NK-92 treated with Interleukin-12 subunit alpha and Interleukin-12 subunit beta, amount 100 ng/mL, for 24 hours (cell line): ENCODE measurements at regions not wholly inside any gene's neighbourhood (a gene's known extent, or its start where the extent isn't known, plus 50 kb on each side); places are given as distances from the start of the nearest gene placed in this dataset.
A peak's percentile ranks its signal among the peaks of the same experiment; 100 is the strongest.
"Not testable (repeated sequence)": the region's sequence is repeated elsewhere in the genome, so short reads cannot be mapped to it uniquely, and the experiment has no call there.

Source experiments
- DNase-seq: peaks from one replicate; lab custom pipeline; 2025; lab: John Stamatoyannopoulos, UW

GRCh38 chr12:93080452-93080851 is 151.4 kb upstream of the EEA1 start:
- no peak for DNase-seq

DNA sequence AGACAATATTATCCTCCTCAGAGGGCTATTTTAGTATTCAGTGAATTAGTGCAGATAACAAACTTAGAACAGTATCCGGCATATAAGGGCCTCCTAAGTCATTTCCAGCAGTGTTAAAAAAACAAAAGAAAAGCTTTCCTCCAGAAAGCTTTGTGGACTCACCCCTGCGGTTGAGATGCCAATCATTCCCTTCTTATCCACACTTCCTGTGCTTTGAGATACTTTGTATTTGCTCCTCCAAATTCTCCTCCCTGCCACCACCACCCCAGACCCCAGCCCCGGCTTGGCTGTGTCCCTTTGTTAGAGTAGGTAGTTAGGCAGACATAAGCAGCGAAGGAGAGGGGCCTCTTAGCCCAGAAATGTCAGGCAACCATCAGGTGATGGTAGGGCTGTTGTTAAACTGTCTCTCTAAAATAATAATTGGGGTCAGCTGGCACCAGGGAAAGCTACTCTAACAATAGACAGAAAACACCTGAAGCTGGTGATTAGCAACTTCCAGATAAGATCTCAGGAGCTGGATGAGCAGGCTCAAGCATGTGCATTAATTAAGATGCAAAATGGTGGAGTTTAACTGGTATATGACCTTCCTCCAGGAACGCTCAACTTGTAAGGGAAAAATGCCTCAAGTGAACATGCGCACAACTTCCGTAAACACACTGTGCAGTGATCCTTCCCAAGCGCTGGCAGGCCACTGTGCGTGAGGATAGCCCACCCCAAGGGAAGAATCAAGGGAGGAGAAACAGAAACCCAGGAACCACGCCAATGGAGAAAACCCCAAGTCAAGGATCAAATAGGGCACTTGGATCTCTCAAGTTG is 152.1 kb upstream of the EEA1 start:
- no peak for DNase-seq

GRCh38 chr12:93081810-93082165 is 152.7 kb upstream of the EEA1 start:
- DNase-seq = no peak

DNA sequence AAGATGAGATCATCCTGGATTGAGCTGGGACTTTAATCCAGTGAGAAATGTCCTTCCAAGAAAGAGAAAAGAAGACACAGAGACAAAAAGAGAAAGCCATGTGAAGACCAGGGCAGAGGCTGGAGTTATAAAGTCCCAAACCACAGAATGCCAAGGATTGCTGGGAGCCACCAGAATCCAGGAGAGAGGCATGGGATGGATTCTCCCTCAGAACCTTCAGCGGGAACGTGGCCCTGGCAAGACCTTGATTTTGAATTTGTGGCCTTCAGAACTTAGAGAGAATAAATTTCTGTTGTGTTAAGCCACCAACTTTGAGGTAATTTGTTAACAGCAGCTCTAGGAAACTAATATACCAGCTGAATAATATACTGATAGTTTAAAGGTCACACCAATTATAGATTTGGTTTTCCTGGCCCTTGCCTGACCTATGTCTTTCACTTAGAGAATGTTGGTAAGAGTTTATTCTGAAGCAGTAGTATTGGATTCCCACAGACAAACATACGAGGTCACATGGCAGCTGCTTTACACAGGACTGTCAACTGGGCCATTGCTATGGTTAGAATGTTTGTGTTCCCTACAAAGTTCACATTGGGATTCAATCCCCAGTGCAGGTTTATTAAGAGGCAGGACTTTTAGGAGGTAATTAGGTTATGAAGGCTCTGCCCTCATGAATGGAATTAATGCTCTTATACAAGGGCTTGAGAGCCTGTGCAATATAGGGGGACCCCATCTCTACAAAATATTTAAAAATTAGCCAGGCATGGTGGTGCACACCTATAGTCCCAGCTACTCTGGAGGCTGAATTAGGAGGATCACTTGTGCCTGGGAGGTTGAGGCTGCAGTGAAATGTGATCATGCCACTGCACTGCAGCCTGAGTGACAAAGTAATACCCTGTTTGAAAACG is 156.5 kb upstream of the EEA1 start:
- no peak for DNase-seq

DNA sequence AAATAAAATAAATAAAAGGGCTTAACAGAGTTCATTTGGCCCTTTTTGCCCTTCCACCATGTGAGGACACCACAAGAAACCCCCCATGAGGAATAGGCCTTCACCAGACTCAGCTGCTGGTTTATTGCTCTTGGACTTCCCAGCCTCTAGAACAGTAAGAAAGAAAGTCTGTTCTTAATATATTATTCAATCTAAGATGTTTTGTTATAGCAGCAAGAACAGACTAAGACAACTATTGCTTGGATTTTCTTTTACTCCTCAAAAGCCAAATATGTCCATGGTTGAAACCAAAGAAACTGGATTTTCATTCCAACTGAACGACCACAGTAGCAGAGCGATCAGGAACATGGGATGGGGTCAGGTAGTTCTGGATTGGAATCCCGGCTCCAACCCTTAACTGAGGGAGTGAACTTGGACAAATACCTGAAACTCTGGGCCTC is 157.2 kb upstream of the EEA1 start:
- no peak for DNase-seq

- no peak for DNase-seq
These were observed 158.9 kb upstream of the EEA1 start for GRCh38 chr12:93087840-93088610.

GRCh38 chr12:93089805-93090569 is 160.9 kb upstream of the EEA1 start:
- peak; percentile 4 for DNase-seq

- no peak for DNase-seq
These were observed 161.7 kb upstream of the EEA1 start for GRCh38 chr12:93090731-93091172.

- no peak for DNase-seq
These were observed 163.0 kb upstream of the EEA1 start for GRCh38 chr12:93091886-93092648.

GRCh38 chr12:93092649-93092945 is 163.5 kb upstream of the EEA1 start:
- DNase-seq = no peak

DNA sequence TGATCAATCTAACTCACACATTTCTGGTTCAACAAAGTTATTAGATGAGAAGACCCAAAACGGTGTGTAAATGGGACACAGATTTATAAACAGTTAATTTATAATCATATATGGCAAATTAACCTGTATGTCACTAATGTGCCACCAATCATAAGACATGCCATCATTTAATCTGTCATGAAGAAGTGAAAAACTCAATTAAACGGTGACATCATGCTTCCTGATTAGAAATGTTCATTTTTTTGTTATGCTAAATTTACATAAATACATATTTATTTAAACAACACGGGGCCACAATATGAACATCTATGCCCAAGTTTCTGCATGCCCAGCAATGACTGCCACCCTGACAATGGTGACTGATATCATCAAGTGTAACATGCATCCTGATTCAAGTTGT is 164.1 kb upstream of the EEA1 start:
- no peak for DNase-seq

- DNase-seq = not testable (repeated sequence)
These were observed 165.1 kb upstream of the EEA1 start for GRCh38 chr12:93094222-93094621.

DNA sequence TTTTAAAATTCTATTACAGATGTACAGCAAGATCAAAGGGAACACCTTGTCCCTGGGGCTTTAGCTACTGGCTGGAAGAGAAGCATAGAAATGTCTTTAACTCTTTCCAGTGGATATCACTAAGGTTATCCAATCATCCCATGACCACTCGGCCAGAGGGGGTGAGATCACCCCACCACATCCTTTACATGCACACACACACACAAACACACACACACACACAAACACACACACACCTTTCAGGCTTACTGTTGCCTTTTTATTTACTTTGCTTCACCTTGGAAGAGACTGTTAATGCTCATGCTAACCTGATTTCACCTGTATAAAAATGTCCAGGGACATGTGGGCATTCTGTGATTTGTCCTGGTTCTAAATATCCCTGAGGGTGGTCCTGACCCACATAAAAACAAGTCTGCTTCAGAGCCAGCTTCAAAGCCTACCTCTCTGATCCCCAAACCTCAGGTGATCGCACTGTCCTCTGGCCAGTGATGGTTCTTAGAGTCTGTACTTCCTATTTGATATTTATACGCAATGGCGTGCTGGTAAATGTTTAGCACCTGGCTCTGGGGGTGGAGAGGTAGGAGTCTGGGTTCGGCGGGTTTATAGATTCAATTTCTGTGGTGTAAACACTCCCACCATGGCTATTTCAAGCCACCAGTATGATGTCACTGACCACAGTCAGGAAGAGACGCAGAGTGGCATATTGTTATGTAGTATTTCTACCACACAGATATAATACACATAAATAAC is 166.1 kb upstream of the EEA1 start:
- DNase-seq = peak; percentile 7

DNA sequence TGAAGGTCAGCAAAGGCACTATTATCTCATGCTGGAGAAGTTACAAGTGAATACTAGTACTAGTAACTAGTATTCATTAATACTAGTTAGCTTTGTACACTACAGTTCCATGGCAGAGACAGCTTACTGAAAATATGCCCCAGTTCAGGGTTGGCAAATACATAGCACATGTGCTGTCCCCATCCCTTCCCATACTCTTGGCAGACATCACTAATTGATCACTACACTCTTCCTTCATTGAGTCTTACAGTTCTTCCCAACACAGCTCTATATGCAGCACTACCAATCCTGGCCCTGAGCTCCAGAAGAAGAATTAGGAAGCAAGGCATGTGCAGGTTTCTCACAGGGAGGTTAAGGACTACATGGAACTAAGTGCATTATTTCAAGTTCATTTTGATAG is 168.3 kb upstream of the EEA1 start:
- DNase-seq = no peak

DNA sequence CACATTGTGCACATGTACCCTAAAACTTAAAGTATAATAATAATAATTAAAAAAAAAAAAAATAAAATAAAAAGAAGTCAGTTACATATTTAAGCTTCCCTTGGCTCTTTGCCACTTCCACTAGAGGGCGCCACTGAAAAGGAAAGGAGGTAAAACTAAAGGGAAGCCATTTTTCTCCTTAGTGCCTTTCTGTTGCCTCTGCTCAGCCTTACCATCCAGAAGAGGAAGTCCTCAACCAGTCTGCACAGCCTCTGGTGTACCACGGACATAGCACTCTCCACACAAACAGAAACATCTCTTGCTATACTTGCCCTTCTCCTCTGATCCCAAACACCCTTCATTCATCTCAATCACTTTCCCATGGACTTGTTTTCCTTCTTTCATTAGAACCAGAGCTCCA is 169.0 kb upstream of the EEA1 start:
- DNase-seq = peak; percentile 15

DNA sequence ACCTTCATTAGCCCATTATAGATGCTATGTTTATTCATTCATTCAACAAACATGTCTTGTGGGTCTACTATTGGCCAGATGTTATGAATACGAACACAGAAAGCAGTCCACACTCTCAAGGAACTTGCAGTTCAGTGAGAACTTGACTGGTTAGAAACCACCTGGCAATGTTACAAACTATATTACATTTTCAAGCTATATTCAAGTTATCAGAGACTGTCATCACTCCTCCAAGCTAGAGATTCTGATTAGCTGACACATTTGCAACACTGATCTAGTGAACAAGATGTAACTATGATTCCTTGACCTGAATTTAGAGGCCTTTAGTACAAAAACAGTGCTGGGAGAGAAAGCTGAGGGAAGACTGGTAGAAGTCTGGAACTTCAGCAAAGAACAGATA is 170.7 kb upstream of the EEA1 start:
- DNase-seq = no peak

GRCh38 chr12:93100610-93101009 is 171.5 kb upstream of the EEA1 start:
- no peak for DNase-seq

- no peak for DNase-seq
These were observed 172.3 kb upstream of the EEA1 start for GRCh38 chr12:93101367-93101766.

- no peak for DNase-seq
These were observed 173.2 kb upstream of the EEA1 start for GRCh38 chr12:93102312-93102711.

GRCh38 chr12:93102744-93103143 is 173.6 kb upstream of the EEA1 start:
- no peak for DNase-seq
